Fibroblast of lung (primary cell): ENCODE measurements at regions not wholly inside any gene's neighbourhood (a gene's known extent, or its start where the extent isn't known, plus 50 kb on each side); places are given as distances from the start of the nearest gene placed in this dataset.

ENCODE experiments used
- DNase-seq, 2 donors: peaks; one replicate each; pipeline versions ENCODE4 v3.0.0 to v3.0.0-alpha.2; 2010; ENCODE audit warnings: low read depth in 2 of 2
- H2AFZ ChIP-seq: 2 replicates; pipeline ENCODE4 v1.5.1; 2012; ENCODE audit warnings: low read length, control low read depth, inconsistent platforms
- H3K27ac ChIP-seq: 2 replicates; pipeline ENCODE4 v1.5.1; 2011; ENCODE audit warnings: low read length, control low read depth; ENCODE audit not compliant: insufficient read depth
- H3K27me3 ChIP-seq: 2 replicates; pipeline ENCODE4 v1.5.1; 2011; ENCODE audit warnings: mild to moderate bottlenecking, low read length; ENCODE audit not compliant: control insufficient read depth, insufficient read depth
- H3K36me3 ChIP-seq: 2 replicates; pipeline ENCODE4 v1.5.1; 2011; ENCODE audit warnings: low read length; ENCODE audit not compliant: control insufficient read depth, insufficient read depth
- H3K4me1 ChIP-seq: 2 replicates; pipeline ENCODE4 v1.5.1; 2011; ENCODE audit warnings: low read length; ENCODE audit not compliant: control insufficient read depth, insufficient read depth; ENCODE audit errors: extremely low read depth
- H3K4me2 ChIP-seq: 2 replicates; pipeline ENCODE4 v1.5.1; 2011; ENCODE audit warnings: low read length, control low read depth; ENCODE audit not compliant: insufficient read depth; ENCODE audit errors: extremely low read depth
- H3K4me3 ChIP-seq, 4 experiments: fragments of 200-600 bp in 1 of 4; sonication (generic) in 1 of 4; replicated peaks in 1 of 4; 2 replicates each; pipeline ENCODE4 v1.5.1; 2011 to 2016; ENCODE audit warnings: low read length in 4 of 4, low read depth in 3 of 4, mild to moderate bottlenecking in 3 of 4, control low read depth in 2 of 4, inconsistent platforms in 1 of 4, mixed read lengths in 1 of 4; ENCODE audit not compliant: insufficient read depth in 1 of 4; ENCODE audit errors: control extremely low read depth in 1 of 4
- H3K79me2 ChIP-seq: 2 replicates; pipeline ENCODE4 v1.5.1; 2012; ENCODE audit warnings: mild to moderate bottlenecking, low read length, inconsistent platforms; ENCODE audit not compliant: control insufficient read depth, insufficient read depth
- H3K9ac ChIP-seq: 2 replicates; pipeline ENCODE4 v1.5.1; 2011; ENCODE audit warnings: mild to moderate bottlenecking, low read length, control low read depth; ENCODE audit not compliant: insufficient read depth
- H3K9me3 ChIP-seq: 2 replicates; pipeline ENCODE4 v1.5.1; 2012; ENCODE audit warnings: low read depth, low read length; ENCODE audit not compliant: control insufficient read depth, insufficient read depth
- H4K20me1 ChIP-seq: 2 replicates; pipeline ENCODE4 v1.5.1; 2011; ENCODE audit warnings: low read length; ENCODE audit not compliant: control insufficient read depth, insufficient read depth; ENCODE audit errors: extremely low read depth
- CTCF ChIP-seq, 2 donors: IDR thresholded peaks in 1 of 2; conservative IDR thresholded peaks in 1 of 2; 1 replicate in 1 of 2; 2 replicates in 1 of 2; pipeline ENCODE4 v1.5.1; 2011 to 2012; ENCODE audit warnings: low read length in 2 of 2, control low read depth in 1 of 2, inconsistent platforms in 1 of 2, low read depth in 1 of 2, mild to moderate bottlenecking in 1 of 2
- EZH2 ChIP-seq: IDR thresholded peaks from 2 replicates; pipeline ENCODE4 v1.5.1; 2012; ENCODE audit warnings: low read length, control low read depth, mild to moderate bottlenecking; ENCODE audit errors: missing control alignments

GRCh38 chr3:187989575-187990153, 164.3 kb upstream of the LPP start:
- Histone ChIP-seq H3K4me3 (no peak overlapping the region), H4K20me1 (no peaks in the 10 kb centered on the region), H3K4me2 (no peak overlapping the region), H3K79me2 (no peaks in the 10 kb centered on the region), H3K9me3 (no peaks in the 10 kb centered on the region), H3K27ac (no peak overlapping the region), H3K36me3 (no peaks in the 10 kb centered on the region), H3K4me1 (peaks cover 6% of the 10 kb centered on the region), H3K9ac (no peak overlapping the region), H3K27me3 (no peaks in the 10 kb centered on the region), H2AFZ (no peak overlapping the region)
- TF ChIP-seq EZH2 (no peak), CTCF (conservative IDR thresholded peaks at IDR 0.05 in 1 of 2, IDR thresholded peaks at IDR 0.05 in 1 of 2; ENCODE audit: low read depth in 1 of 2, low read length in 2 of 2) (no peak)
- DNase-seq = peak in 1 of 2 donors; percentile 47

GRCh38 chr3:187992609-187993008, 161.3 kb upstream of the LPP start:
- H3K4me1 ChIP-seq = no peaks in the 10 kb centered on the region
- H3K36me3 ChIP-seq = no peaks in the 10 kb centered on the region
- no peaks in the 10 kb centered on the region for H3K79me2 ChIP-seq
- H3K9ac ChIP-seq = no peak overlapping the region
- H4K20me1 ChIP-seq = no peaks in the 10 kb centered on the region
- no peak overlapping the region for H3K27ac ChIP-seq
- DNase-seq = no peak
- no peak overlapping the region for H3K4me3 ChIP-seq
- H3K4me2 ChIP-seq = no peak overlapping the region
- H2AFZ ChIP-seq = no peak overlapping the region
- H3K9me3 ChIP-seq = no peaks in the 10 kb centered on the region
- no peaks in the 10 kb centered on the region for H3K27me3 ChIP-seq
- TF ChIP-seq CTCF (conservative IDR thresholded peaks at IDR 0.05 in 1 of 2, IDR thresholded peaks at IDR 0.05 in 1 of 2; ENCODE audit: low read depth in 1 of 2, low read length in 2 of 2) (no peak), EZH2 (no peak)

GRCh38 chr3:187994221-187995042, 159.5 kb upstream of the LPP start:
- Histone ChIP-seq H3K27ac (no peak overlapping the region), H3K79me2 (no peaks in the 10 kb centered on the region), H3K9me3 (no peaks in the 10 kb centered on the region), H3K4me2 (no peak overlapping the region), H3K4me1 (no peaks in the 10 kb centered on the region), H3K36me3 (no peaks in the 10 kb centered on the region), H4K20me1 (no peaks in the 10 kb centered on the region), H3K27me3 (no peaks in the 10 kb centered on the region), H2AFZ (no peak overlapping the region), H3K9ac (no peak overlapping the region), H3K4me3 (no peak overlapping the region)
- TF ChIP-seq EZH2 (no peak), CTCF (conservative IDR thresholded peaks at IDR 0.05 in 1 of 2, IDR thresholded peaks at IDR 0.05 in 1 of 2; ENCODE audit: low read depth in 1 of 2, low read length in 2 of 2) (no peak)
- DNase-seq = peak; percentile 13 to 93
